ENCODE measurements at regions not wholly inside any gene's neighbourhood (a gene's known extent, or its start where the extent isn't known, plus 50 kb on each side); places are given as distances from the start of the nearest gene placed in this dataset.

- no peak for TF ChIP-seq POLR2AphosphoS5 (IDR thresholded peaks at IDR 0.05)
- TF ChIP-seq, protein P1, sequence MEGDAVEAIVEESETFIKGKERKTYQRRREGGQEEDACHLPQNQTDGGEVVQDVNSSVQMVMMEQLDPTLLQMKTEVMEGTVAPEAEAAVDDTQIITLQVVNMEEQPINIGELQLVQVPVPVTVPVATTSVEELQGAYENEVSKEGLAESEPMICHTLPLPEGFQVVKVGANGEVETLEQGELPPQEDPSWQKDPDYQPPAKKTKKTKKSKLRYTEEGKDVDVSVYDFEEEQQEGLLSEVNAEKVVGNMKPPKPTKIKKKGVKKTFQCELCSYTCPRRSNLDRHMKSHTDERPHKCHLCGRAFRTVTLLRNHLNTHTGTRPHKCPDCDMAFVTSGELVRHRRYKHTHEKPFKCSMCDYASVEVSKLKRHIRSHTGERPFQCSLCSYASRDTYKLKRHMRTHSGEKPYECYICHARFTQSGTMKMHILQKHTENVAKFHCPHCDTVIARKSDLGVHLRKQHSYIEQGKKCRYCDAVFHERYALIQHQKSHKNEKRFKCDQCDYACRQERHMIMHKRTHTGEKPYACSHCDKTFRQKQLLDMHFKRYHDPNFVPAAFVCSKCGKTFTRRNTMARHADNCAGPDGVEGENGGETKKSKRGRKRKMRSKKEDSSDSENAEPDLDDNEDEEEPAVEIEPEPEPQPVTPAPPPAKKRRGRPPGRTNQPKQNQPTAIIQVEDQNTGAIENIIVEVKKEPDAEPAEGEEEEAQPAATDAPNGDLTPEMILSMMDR (IDR thresholded peaks at IDR 0.05): no peak
Observed at GRCh38 chr1:222387007-222387814, 160.7 kb downstream of the HHIPL2 start.

Measured in stomach (tissue), 4 donors.